ENCODE measurements at regions not wholly inside any gene's neighbourhood (a gene's known extent, or its start where the extent isn't known, plus 50 kb on each side); places are given as distances from the start of the nearest gene placed in this dataset.
"Not testable (repeated sequence)": the region's sequence is repeated elsewhere in the genome, so short reads cannot be mapped to it uniquely, and the experiment has no call there.

DNA sequence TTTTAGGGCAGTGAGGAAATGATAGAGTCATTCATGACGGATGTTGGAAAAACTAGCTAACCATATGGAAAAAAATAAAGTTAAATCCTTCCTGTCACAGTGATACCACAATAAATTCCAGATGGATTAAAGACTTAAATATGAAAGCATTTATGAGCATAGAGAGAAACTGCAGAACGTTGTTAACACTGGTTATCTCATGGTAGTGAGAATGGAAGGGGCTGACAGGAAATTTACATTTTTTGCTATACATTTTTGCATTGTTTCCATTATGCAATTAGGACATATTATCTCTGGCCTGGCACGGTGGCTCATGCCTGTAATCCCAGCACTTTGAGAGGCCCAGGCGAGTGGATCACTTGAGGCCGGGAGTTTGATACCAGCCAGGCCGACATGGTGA, 130.5 kb upstream of the VOPP1 start:
- DNase-seq (ENCODE audit: low read depth): not testable (repeated sequence)

DNA sequence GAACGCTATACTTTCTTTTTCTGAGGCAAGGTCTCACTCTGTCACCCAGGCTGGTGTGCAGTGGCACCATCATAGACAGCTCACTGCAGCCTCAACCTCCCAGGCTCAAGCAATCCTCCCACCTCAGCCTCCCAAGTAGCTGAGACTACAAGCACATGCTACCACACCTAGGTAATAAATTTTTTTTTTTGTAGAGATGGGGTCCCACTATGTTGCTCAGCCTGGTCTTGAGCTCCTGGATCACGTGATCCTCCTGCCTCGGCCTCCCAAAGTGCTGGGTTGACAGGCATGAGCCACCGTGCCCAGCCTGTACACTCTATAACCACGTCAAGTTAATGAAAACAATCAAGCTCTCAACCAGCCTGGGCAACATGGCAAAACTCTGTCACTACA, 127.1 kb upstream of the VOPP1 start:
- DNase-seq (ENCODE audit: low read depth): not testable (repeated sequence)

DNA sequence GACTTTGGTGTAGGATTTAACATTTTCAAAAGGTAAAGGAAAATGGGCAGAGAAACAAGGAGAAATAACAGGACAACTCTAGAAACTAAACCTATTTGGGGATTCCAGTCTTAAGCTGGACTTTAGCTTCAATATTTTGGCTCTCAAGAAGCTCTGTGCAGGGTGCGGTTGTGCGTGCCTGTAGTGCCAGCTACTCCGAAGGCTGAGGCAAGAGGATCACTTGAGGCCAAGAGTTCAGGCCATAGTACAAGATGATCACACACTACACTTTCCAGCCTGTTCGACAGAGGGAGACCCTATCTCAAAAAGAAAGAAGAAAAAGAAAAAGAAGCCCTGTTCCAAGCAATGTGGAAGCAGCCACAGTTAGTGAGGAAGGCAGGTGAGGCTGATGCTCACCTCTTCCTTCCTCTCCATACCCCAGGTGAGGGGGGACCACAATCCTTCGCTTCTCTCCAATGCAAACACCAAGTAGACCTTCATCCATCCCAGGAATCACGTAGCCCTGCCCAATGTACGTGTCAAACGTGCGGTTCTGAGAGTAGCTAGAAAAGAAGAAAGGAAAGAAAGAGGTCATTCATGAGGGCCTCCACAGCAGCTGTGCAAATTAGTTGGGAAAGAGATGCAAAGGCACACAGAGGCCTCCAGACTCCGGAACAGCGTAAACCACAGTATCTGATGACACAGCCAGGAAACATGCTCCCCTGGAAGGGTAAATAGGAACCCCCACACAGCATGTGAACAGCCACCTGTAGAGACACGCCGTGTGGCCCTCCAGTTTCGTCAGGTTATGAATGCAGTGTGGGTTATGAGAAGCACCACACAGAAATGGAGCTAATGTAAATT, 126.5 kb upstream of the VOPP1 start:
- DNase-seq (ENCODE audit: low read depth): peak; percentile 32

DNA sequence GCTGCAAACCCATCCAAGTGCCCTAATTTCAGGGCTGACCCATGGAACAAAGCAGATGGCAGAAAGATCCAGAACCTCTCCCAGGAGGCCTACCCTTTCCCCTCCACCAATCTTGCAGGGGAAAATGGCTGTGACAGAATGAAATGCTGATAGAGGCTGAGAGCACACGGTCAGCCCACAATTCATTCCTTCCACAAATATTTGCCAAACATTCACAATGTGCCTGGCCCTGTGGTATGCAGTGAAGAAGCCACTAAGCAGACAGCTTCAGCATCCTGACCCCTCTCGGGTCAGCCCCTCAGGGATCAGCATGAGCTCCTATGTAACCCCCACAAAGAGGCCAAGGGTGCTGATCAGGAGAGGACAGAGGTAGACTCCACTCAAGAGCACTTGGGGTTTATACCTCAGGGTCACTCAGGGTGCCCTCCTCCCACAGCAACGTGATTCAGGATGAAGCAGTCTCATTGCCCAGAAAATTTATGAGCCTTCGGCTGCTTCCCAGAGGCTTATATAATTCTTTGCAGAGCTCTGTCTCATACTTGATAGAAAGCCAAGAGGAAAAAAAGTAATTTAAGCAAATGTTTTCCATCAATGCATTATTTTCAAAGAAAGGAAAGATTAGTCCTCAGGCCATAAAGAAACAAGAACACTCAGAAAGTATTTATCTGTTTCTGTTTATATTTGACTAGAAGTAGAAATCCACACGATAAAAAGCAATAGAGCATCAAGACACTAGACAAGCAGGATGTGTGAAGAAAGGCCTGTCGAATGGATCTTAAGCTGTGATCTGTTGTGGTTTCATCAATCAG, 123.8 kb upstream of the VOPP1 start:
- peak; percentile 89 for DNase-seq (ENCODE audit: low read depth)

DNA sequence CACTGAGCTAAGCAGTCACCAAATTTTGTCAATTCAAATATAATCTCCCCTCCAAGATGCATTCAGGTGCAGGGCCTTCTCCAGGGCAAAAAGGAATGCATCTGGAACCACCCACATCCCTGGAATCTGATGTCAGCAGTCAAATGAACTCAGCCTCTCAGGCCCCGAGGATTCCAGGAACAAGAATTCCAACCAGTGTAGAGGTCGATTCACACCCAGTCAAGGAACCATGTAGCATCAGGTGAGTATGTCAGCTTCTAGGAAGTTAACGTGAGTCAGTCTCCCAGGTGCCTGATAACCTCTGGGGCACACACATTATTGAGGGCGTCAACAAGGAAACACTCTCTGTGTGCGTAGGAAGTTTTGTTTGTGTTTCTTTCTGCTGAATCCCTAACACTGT, 122.2 kb upstream of the VOPP1 start:
- DNase-seq (ENCODE audit: low read depth): not testable (repeated sequence)

DNA sequence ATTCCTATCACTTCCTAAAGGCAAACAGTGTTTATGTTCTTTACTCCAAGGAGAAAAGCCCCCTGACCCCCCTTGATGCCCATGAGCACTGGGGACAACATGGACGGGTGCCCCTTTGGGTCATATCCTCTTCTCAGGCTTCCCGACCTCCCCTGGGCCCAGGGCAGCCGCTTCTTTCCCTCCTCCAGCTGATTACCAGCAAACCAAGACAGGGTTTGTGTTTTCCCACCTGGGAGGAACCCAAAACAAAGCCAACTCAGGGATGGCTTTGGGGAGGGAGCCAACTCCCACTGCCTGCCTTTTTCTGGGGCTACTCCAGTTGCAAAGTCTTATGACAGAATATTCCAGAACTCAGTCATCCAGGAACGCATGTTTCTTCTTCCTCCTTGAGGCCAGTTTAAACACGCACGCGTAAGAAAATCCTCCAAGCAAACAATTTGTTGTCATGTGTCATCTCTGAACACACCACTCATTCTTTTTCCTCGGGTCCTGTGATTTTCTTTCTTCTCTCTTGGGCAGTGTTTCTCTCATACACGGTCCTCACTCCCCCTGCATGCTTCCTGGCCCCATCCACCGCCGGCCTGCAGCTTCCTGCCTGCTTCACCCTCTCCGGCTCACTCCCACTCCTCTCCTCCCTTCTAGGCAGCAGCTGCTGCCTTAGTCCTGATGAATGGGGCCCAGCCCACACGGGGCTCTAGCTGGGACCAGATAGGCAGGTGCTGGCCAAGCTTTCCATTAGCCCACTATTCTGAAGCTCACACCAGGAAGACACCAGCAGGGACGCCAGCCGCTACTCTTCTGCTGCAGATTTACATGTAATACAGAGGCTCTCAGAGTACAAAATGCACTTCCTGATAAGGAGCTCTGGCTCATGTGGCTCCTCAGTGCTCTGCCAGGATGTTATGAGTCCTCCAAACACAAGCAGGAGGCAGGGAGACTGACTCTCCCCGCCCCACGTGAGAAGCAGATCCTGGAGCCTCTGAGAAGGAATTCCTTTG, 116.7 kb upstream of the VOPP1 start:
- peak; percentile 67 for DNase-seq (ENCODE audit: low read depth)

DNA sequence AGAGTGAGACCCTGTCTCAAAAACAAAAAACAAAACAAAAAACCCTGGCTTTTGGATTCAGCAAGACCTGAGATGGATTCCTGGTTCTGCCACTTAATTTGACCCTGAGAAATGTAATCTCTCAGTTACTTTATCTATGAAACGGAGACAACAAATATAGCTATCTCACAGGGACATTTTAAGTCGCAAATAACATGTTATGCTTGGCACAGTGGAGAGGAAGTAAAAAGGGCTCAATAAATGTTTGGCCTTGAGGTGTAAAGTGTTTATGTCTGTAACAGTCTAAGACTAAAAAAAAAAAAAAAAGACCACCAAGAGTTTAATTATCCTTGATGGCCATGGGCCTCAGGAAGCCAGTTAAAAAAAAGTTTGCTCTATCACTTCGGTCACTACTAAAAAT, 116.0 kb upstream of the VOPP1 start:
- DNase-seq (ENCODE audit: low read depth): not testable (repeated sequence)

DNA sequence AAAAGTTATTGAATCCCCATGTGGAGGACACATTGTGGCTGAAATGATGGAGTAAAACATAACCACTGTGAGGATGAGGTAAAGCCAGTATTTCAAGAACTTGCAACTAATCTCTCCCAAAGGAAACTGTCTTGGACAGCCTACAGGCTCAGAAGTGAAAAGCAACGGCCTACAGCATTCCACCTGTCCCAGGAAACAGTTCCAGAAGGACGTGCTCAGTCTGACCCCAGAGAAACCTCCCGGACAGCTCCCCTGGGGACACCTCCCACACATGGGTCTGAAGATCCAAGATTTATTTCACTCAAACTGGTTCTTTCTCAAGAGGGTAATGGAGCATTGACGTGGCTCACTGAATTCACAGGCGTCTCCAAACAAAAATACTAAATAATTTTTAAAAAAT, 115.0 kb upstream of the VOPP1 start:
- DNase-seq (ENCODE audit: low read depth): not testable (repeated sequence)

DNA sequence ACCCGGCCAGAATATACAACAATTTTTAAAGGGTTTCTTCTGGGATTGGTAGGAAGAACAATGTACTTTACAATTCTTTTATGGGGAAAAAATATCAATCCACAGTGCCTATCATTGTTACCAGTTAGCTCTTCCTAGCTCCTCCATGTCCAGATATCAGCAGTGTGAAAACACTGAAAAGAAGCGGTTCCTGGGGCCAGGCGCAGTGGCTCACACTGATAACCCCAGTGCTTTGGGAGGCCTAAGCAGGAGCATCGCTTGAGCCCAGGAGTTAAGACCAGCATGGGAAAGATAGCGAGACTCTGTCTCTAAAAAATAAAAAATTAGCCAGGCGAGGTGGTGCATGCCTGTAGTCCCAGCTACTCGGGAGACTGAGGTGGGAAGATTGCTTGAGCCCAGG, 114.5 kb upstream of the VOPP1 start:
- not testable (repeated sequence) for DNase-seq (ENCODE audit: low read depth)

DNA sequence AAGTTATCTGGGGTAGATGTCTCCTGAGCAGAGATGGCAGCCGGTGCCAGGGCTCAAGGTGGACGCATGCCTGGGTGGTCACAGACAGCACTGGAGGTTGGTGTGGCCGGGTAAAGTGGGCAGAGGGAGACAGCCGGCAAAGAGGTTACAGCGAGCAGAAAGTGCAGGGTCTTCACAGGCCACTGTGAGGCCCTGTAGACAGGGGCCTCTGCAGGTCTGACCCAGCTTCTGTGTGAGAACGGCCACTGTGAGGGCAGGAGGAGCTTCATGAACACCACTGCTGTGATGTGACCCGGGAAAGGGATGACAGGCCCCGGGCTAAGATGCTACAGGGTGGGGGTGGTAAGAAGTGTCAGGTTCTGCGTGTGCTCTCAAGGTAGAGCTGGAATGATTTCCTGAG, 111.2 kb upstream of the VOPP1 start:
- DNase-seq (ENCODE audit: low read depth): not testable (repeated sequence)

DNA sequence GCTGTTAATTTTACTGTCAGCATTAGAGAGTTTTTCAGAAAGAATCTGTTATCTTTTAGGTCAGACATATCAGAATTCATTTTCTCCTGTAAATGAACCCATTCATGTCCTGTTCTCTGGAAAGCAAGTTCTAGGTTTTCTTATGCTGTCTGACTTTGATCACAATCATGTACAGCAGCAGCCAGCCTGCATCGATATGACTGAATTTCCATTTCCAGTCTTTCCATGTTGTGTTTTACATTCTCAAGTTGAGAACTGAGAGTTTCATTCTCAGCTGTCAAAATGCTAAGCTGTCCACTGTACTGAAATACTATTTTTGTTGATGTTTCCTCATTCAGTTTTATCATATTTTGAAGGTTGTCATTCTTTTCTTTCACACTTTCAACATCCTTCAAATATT, 103.3 kb upstream of the VOPP1 start:
- not testable (repeated sequence) for DNase-seq (ENCODE audit: low read depth)

DNA sequence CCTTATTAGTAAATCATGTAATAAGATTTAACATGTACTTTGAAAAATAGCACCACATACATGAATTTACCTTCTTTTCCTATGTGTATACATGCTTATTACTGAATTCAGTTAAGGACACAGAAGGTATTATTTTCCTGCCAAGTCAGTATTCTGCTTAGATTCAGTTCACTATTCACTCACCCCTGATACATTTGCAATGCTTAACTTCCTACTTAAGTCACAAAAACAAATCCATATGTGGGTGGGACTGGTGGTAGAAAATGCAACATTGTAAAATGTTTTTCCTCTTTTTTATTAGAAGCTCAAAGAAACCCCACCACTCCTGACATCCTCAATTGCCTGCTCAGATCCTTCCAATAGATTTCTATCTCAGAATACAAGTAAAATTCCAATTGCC, 101.2 kb upstream of the VOPP1 start:
- not testable (repeated sequence) for DNase-seq (ENCODE audit: low read depth)

DNA sequence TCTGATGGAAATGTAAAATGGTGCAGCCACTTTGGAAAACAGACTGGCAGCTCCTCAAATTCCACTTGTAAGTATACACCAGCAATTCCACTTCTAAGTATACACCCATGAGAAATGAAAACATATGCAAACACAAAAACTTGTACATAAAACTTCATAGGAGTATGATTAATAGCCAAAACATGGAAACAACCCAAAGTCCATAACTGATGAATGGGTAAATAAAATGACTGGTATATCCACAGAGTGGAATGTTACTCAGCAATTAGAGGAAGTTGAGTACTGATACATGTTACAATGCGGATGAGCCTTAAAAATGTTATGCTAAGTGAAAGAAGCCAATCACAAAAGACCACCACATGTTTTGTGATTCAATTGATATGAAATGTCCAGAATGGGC, 99.8 kb upstream of the VOPP1 start:
- DNase-seq (ENCODE audit: low read depth): not testable (repeated sequence)

DNA sequence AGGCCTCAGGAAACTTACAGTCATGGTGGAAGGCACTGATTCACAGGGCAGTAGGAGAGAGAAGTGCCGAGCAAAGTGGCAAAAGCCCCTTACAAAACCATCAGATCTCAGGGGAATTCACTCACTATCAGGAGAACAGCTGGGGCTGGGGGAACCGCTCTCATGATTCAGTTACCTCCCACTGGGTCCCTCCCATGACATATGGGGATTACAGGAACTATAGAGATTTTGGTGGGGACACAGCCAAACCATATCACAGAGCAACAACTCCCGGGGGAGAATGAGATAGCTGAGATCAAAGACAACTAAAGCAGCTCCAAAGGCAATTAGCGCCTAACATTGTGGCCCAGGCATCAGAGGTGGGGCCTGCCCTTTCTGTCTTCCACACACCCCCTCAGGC, 85.4 kb upstream of the VOPP1 start:
- DNase-seq (ENCODE audit: low read depth): no peak

DNA sequence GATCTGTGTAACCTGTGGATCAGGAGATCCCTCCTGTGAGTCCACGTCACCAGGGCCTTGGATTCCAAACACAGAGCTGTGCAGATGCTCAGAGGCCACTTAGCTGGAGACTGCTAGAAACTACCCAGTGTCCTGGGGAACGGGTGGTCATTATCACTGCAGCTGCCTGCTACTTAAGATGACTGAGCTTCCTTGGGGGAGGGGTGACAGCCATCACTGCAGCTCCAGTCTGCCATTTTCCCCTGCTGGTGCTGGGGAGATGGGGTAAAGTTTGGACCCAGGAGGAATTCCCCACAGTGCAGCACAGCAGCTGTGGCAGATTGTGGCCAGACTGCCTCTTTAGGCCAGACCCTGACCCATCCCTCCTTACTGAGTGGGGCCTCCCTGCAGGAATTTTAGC, 78.8 kb upstream of the VOPP1 start:
- no peak for DNase-seq (ENCODE audit: low read depth)

DNA sequence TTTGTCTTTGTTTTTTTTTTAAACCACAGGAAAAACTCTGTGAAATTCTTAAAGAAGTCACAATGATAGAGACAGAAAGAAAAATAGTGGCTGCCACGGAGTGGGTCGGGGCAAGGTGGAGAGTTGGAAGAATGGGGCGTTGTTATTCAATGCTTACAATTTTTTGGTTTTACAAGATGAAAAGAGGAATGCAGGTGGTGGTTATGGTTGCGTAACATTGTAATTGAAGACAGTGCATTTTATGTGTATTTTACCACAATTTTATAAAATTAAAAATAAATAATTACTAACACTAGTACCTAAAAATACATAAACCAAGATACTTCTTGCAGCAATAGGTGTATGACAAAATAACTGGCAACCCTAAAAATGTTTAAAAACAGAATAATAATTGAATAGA, 76.9 kb upstream of the VOPP1 start:
- no peak for DNase-seq (ENCODE audit: low read depth)

DNA sequence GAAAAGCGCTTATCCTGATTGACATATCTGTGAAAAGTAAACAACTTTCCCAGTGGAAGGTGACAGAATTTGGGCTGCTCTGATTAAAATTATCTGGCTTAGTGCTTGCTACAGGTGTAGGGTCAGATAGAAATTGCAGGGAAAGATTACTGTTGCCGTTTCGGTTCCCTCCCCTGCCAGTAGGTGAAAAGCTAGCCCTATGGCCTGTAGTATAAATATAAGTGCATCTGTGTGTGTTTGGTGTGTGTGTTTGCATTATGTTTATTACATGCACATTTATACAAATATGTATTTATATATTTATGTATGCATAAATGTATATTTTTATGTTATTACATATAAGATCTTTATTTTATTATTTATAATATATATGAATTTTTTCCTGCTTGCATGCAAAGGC, 72.3 kb upstream of the VOPP1 start:
- no peak for DNase-seq (ENCODE audit: low read depth)

DNA sequence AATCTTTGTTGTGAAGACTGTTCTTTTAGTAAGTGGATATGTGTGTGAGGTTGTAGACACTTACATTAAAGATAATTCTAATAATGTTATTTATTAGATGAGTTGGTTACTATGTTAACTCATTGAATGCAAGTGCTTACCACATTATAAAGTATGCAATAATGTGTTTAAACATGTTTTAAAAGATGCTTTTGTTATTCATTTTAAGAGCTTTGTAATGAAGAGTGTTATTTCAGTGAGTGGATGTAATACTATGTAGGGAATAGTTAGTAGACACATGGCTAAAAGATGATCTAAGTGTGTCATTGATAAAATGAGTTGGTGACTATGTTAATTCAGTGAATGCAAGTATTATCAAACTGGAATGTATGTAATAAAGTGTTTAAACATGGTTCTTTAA, 70.0 kb upstream of the VOPP1 start:
- DNase-seq (ENCODE audit: low read depth): no peak

DNA sequence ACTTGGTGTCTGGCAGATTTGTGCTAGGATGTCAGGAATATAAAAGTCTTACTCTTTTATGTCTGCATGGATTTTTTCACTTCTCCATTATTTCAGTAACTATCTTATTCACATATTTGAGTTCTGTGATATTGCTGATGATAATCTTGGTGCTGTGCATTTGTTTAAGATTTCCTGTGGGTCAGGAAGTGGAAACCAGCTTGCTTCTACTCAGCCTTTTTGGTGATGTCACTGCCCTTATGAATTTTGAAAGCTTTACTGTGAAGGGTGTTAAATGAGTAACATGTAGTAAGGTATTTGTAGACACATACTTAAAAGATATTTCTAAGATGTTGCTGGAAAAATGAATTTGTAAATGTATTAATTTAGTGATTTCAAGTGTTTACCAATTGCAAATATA, 69.5 kb upstream of the VOPP1 start:
- DNase-seq (ENCODE audit: low read depth): no peak

DNA sequence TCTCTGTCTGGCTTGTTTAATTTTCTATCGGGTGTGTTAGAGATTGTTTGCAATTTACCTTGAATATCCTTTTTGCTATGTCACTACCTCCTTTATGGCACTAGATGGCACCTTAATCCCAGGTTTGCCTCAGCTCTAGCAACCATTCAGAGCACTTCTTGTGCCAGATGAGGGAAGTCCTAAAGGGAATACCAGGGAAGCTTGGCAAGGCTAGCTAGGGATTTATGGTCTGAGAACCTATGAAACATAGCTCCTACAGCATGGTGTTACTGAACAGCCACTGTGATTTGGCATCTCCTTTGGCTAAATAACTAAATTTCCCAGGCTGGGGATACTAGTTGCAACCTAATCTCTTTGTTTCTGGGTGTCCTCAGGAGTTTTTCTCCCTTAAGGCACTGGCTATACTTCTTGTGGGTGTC, 69.0 kb upstream of the VOPP1 start:
- peak; percentile 85 for DNase-seq (ENCODE audit: low read depth)

DNA sequence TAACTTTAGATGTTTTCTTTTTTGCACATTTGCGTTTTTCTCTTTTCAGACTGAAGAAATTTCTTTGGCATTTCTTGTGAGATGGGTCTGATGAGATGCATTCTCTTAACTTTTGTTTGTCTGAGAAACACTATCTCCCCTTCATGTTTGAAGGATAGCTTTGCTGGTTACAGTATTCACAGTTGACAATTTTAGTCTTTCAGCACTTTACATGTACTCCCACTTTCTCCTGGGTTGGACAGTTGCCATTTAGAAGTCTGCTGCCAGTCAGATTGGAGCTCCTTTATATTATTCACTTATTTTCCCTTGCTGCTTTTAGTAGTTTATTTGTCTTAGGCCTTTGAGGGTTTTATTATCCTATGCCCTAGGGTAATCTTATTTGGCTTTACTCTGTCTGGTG, 67.3 kb upstream of the VOPP1 start:
- no peak for DNase-seq (ENCODE audit: low read depth)

DNA sequence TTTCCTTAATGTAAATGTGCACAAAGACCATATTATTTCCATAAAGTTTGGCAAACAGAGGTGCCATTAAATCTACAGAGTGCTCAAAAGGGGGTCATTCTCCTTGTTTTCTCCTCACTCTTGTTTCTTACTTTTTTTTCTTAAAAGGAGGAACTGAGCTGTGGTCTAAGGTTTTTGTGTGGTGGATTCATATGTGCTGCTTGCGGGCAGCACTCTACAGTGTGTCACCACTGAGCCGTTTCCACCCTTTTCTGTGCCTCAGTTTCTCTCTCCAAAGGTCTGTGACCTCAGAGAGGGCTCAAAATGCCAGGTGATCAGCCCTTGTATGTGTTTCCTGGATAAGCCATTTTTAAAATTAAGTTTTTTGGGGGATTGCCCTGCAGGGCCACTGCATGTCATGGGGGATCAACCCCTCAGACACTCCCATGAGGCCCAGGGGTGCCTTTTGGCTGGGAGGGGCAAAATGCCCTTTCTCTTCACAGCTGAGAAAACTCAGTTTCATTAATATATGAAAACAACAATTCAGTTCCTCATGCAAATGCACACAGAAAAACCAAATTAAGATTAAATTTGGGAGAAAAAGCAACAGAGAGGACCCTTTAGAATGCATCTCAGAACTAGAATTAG, 56.9 kb upstream of the VOPP1 start:
- DNase-seq (ENCODE audit: low read depth): no peak

Measured in EH (cell line).